Glomerular visceral epithelial cell (primary cell): ENCODE measurements at regions not wholly inside any gene's neighbourhood (a gene's known extent, or its start where the extent isn't known, plus 50 kb on each side); places are given as distances from the start of the nearest gene placed in this dataset.
"Not testable (repeated sequence)": the region's sequence is repeated elsewhere in the genome, so short reads cannot be mapped to it uniquely, and the experiment has no call there.

Experiments
- DNase-seq: peaks from one replicate; pipeline ENCODE4 v3.0.0-alpha.2; 2016; ENCODE audit errors: extremely low spot score

DNA sequence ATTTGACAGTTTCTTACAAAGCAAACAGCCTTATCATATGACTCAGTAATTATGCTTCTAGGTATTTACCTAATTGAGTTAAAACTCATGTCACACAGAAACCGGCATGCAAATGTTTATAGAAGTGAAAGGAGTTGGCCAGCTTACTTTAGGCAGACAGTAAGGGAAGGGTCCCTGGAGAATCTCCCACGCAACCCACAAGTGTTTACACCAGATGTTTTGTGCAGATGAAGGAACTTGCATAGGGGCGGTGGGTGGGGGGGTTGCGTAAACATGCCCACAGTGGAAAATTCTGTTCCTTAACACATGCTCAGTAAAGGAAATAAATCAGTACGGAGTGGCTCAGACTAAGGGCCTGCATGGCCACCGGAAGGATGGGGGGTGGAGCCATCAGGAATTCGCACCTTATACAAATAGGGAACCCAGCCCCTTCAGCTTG, 330.5 kb upstream of the AADAT start:
- DNase-seq = no peak

DNA sequence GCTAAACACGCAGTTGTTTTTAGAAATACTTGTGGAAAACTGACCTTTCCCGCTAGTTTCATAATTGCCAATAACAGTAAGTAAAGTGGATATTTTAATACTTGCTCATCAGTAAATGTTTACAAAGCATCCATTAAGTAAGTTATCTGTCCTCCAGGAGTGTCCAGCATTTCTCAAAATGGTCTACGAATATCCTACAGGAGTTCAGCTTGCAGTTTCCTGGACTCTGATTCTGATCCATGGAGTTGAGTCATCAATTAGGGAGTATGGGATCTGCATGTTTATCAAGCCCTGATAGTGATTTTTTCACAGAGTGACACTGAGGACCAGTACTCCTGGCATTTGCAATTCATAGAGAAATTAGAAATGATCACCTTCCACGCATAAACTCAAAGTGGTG, 325.2 kb upstream of the AADAT start:
- DNase-seq = no peak

DNA sequence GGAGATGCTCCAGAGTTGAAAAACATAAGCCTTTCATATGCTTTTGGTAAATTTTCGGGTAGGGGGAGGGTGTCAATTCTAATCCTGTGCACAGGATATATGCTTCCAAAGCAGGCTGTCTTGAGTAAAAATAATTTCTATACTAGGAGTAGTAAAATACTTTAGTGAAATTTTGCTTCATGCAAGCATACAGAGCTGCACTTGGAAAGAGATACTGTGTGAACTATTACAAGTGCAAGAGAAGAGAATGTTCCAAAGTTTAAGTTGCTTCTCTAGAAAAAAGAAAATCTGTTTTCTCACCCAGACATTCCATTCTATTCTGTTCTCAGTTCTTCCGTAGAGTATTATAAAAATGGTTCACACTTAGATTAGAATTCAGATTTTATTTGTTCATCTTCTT, 324.6 kb upstream of the AADAT start:
- no peak for DNase-seq

DNA sequence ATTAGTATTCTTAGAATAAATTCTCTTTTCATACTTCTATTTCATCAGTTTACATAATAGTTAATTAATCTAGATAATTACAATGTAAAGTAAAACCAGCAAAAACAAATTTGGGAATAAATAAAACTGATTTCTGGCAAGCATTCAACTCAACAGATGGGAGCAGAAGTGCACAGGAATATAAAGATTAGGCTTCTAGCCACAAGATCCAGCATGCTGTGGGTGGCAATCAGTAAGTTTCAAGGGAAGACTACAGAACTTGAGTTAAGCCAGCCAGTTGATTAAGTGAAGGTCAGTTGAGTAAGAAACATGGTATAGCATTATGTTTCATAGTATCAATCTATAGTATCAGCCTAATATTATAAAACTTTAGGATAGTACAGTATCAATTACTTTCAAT, 324.2 kb upstream of the AADAT start:
- DNase-seq = no peak

DNA sequence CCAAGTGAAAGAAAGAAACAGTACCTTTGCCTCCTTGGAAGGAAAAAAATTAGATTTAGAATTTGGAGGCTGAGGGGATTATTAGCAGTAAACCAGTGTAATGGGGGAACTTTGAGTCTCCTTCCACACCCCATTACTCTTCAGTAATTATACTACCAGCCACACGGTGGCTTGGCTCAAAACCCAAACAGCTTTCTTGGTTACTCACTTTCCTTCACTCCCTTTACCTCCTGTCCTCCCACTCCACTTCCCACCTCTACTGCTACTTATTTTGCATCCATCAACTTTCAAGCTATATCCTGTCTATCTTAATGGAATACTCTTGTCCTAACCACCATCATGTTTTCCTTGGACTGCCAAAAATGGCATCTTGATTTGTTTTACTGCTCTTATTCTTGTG, 310.6 kb upstream of the AADAT start:
- DNase-seq = peak; percentile 37

DNA sequence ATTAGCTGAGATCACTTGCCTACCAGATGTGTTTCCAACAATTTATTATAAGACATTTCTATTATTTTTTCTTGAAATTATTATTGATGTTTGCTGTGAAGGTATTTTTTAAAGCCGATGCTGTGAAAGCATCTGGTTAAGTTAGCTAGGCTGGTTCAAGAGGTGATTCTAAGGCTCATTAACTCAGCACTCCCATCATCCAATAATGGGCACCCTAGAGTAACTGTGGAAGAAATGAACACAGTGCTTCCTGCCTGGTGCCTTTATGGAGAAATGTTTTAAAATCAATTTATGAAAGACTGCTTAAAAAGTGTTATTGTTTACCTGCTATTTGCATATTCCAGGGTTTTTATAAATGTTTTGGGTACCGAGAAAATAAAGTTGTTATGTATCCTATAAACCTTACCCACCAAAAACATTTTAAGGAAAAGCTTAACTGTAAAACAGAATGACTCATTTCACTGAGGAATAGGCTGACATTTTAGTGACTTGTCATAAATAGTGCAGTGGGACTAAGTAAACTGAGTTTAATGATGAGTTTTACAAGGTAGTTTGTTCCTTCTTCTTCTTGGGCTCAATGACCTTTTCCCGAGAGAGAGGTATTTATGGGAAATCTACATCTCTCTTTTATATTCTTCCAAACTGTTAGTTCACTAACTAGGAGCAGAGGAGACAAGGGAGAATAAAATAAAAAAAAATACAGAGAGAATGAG, 310.0 kb upstream of the AADAT start:
- peak; percentile 22 for DNase-seq

DNA sequence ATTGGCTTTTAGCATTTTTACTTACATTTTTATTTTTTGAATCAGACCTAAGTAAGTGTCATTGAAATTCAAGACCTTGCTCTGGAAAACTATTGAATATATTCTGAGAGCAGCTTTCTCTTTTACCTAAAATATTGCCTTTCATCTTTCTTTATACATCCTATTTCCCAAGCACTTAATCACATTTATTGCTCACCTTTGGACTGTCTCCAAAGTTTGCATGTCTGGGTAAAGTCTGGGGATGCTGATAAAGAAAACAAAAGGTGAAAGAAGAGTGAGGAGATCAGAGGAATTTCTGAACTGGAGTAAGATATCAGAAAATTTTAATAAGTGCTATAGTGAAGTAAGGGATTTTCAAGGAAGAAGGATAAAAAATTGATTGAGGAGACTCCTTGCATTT, 308.5 kb upstream of the AADAT start:
- DNase-seq = no peak

DNA sequence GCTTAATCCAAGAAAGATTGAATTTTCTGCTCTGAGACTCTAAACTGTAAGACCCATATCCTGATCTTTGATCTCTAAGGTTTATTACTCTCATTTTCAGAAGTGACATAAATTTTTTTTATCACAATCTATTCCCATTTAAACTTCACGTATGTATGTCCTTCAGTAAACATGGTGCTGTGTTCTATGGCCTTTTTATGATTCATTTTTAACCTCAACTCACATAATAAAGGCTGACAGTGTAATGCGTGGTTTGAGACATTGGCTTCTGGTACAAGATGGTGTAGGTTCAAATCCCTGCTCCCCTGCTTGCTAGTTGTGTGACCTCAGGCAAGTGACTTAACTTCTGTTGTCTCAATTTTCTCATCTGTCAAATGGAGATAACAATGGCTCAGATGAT, 306.0 kb upstream of the AADAT start:
- no peak for DNase-seq

DNA sequence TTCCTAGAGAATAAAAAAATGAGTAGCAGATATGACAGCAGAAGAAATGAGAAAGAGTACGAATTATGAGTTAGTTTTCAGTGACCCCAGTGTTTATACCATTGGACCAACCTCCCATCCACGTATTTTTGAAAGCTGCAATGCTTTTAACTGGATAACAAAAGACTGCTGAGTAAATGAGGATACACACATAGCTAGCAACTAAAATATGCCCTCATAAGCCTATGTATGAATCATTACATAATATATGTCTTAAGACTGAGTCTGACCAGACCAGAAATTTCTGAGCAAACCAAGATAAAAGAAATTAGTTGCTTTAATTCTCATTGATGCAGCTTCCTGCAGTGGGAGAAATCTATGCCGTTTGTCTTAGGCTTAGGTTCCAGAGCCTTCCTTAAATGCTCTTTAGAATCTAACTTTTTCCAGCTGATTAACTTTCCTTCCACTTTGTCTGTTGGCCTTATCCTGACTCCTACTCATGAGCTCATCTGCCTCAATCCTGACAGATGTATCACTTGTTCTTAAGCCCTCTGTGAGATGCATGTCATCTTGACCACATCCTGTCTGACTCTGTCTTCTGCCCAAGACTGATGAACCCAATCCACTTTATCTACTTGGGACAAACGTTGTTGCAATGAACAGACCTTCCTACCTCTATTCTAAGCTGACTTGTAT, 301.4 kb upstream of the AADAT start:
- DNase-seq = peak; percentile 96

DNA sequence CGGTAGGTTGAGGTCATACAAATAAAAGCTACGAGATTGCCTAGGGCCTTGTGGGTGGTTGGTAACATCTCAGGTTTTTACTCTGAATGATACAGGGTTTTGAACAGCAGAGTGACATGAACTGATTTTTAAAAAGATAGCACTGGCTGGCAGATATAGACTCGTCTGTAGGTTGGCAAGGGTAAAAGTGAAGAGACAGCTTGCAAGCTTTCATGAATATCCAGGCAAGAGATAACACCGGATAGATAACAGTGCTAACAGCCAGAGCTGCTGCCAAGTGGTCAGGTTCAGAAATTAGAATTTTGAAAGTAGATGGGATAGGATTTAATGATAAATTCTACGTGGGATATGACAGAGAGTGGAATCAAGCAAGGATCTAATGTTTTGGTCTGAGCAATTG, 299.7 kb upstream of the AADAT start:
- no peak for DNase-seq

DNA sequence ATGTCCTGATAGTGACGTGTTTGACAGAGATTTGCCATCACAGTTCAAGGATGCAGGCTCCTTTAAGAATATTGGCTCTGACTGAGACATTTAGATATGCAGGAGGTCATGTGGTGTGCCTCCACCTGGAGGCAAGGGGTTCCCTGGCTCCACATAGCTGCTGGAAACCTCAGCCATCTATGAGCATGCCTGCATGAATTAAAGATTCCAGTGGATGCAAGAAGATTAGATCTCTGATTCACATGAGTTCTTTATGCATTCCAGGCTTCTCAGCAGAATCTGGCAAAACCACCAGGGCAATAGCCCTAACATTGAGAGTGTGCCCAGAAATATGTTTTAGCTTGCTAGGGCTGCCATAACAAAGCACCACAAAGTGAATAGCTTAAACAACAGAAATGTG, 298.5 kb upstream of the AADAT start:
- DNase-seq = peak; percentile 68

DNA sequence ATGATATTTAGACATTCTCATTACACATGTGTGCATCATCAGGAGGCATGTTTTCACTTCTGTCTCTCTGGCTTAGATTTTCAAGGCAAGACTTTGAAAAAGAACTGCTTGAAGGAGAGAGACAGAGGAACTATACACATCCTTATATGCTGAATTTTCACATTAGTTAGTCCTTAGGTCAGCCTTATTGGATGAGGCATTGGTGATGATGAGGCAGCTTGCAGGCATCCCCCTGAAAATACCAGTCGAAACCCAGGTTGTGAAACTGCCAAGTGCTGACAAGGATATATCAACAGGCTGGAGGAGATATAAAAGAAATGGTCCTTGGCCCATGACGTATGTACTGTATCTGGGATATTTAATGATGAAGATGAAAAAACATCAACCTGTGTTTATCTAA, 297.2 kb upstream of the AADAT start:
- DNase-seq = peak; percentile 74

DNA sequence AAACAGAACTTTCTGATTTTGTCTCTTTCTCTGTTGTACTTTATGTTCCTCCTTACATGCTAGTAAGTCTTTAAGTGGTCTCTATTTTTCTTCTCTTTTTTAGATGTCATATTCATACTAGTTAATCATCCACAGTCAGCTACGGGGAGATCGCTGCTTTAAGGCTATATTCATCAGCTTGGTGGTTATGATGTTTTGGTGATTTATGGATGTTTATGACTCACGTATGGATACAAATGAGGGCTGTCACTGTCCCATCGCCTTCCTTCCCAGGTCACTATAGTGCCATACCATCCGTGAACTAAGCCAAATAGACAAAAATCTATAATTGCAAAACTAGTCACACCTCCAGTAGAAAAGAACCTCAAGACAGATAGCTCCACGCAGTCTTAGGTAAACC, 296.8 kb upstream of the AADAT start:
- DNase-seq = peak; percentile 69

DNA sequence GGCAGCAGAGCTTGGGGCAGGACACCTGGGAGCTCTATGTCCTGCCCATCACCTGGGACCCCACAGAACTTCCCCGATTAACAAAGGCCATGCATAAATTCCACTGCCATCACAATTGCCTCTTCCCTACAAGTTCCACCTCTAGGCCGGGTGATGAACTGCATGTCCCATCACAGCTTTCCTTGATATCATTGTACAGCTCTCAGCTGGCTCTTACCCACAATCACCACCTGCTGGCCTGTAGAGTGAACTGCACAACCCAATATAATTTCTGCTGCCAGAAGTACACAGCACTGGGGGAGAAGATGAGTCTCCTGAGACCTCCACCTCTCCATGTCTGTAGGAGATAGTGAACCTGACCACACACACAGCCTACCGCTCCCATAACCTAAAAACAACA, 285.0 kb upstream of the AADAT start:
- no peak for DNase-seq

DNA sequence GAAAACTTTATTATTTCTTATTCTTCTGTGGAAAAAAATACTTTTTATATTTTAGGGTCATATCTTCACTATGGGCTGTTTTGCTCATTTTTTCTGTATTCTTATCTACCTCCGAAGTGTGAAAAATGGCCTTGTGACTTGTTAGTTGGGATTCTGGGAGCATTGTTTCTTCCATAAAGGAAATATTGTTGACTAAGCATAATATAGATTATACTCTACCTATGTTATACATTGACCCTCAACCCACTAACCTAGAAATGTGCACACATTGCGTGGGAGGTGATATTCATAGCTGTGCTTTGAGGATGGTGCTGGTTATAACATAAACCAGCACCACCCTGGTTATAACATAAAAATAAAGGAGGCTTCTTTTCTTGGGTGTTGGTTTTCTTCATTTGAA, 259.2 kb upstream of the AADAT start:
- no peak for DNase-seq

DNA sequence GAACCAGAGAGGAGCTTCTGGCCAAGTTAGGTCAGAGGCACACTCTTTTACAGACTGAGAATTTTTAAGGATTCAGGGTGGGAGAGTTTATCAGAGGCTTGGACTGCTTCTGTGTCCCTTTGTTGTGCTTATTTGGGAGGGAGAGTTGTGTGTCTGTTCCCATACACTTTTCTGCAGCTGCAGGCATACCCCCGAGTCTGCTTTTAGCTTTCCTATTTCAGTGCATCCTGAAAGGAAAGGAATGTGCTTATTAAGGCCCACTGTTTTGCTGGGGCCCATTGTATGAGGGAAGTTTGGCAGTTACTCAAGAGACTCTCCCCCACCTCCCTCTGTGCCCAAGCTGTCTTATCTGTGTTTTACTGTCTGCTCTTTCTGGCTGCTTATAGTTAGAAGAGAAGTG, 257.4 kb upstream of the AADAT start:
- DNase-seq = not testable (repeated sequence)

DNA sequence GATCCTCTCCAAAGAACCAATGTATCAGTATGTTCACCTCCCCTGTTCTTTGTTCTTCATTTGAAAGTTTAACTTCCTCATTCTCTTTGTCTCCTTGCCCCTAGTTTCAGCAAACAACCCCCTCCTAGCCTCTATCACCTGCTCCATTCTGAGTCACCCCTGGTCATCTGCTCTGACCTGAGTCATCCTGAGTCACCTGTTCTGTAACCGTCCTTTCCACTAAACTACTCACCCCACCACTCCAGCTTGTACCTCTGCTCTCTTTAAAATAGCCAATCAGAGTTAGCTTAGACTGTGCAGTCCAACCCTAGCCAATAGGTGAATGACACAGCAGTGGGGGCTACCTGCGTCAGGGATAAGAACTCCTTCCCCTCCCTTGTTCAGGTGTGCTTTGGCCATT, 249.8 kb upstream of the AADAT start:
- no peak for DNase-seq

DNA sequence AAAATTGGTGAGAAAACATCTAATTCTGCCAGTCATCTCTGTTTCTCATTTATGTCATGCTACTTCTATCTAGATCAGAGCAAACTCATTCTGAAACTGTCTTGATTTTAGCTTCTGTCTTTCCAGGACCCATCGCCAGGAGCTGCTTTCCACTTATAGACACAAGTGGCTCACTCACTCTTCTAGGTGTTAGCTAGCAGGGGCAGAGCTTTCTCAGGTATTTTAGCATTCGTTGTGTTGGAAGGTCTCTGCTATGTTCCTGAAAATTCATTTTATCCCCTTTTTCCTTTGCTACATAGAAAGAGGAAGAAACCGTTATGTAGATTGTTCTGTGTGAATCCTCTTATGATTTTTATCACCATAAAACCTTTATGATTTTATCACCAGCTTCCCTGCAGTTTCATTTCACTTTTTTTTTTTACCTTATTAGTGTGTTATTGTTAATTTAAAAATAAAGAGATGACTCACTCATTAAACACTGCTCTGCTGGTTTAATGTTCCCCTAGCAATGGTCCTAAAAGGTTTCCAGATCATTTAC, 246.6 kb upstream of the AADAT start:
- no peak for DNase-seq

DNA sequence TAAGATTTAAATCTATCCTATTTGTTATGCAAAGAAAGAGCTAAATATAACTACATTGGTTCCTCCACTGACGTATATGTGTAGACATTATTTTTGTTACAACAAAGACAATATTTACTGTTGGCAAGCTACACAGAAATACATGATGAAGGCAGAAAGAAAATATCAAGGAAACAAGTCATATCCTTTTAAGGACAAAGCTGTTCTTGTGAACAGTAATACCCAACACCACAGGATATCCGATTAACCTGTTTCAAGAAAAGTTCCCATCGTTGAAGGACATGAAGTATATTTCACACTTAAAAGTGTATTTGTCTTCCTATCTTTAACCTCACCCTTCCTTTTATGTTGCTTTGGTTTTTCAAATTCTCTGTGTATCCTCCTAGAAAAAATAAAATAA, 235.8 kb upstream of the AADAT start:
- DNase-seq = no peak

DNA sequence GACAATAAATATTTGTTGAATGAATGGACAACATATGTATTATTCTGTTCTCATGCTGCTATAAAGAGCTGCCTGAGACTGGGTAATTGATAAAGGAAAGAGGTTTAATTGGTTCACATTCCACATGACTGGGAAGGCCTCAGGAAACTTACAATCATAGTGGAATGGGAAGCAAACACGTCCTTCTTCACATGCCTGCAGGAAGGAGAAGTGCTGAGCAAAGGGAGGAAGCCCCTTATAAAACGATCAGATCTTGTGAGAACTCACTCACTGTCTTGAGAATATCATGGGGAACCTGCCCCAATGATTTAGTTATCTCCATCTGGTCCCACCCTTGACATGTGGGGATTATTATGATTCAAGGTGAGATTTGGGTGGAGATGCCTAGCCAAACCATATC, 233.9 kb upstream of the AADAT start:
- DNase-seq = no peak

DNA sequence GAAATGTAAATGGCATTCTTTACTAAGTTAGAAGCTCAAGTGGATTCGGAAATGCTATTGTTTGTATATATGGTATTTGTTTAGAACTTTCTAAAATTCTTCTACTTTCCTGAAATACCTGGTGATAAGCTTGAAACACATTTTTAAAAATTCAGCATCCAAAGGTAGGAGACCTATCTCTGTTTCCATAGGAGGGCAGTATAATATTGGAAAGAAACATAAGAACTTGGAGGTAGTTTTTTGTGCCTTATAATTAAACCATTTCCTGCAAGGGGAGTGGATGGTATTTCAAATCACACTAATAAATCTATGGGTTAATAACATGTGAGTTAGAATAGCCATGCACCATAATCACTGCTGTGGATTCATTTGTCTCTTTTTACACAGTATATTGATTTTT, 217.4 kb upstream of the AADAT start:
- no peak for DNase-seq

DNA sequence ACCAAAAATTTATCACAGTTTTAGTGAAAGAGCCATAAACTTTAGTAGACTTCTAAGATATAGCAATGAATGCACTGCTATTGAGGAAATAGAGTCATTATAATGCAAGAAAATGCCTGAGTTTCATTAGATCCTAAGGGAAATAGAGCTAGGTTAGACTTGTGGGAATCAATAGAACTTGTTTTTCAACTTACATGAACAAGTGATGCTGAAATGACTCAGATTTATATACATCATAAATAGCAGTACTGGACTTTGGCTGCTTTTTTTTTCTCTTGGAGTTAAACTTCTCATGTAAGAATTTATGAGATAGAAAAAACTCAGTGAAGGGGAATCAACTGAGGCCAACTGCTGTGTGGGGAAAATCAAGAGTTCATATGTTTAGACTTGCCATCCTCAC, 216.5 kb upstream of the AADAT start:
- no peak for DNase-seq

DNA sequence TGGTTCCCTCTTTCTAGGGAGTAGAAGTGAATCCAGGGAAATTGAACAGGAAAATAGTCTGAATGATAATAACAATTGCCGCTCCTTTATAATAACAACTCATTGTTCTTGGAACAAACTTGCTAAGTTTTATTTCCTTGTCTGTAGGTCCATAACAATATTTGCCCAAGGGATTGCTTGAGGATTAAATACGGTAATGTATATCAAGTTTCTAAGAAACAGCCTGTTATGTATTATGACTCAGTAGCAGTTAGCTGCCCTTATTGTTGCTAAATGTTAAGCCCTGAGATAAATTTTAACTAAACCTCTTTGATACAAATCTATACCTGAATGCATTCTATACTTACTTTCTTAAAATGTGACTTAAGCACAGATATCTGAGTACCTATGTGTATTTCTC, 215.9 kb upstream of the AADAT start:
- DNase-seq = no peak

DNA sequence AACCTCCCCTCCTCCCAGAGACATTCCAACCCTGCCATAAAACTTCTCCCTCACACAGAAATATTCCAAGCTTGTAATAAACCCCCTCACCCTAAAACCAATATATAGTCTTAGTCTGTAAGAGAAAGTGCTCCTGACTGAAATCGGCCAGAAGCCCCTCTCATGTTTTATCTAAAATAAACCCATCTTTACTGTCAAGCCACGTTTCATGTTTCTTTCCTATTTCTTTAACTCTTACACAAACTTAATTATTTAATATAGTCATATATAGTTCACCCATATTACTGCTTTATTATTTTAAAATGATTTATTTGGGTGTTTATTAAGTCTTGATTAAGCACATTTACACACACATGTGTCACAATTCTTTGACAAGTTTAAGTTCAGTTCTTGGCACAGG, 191.3 kb upstream of the AADAT start:
- no peak for DNase-seq
